Osteocyte (in vitro differentiated cells): ENCODE measurements at regions not wholly inside any gene's neighbourhood (a gene's known extent, or its start where the extent isn't known, plus 50 kb on each side); places are given as distances from the start of the nearest gene placed in this dataset.

Source experiments
- DNase-seq: peaks from one replicate; pipeline ENCODE4 v3.0.0; 2021; ENCODE audit warnings: mixed read lengths; ENCODE audit not compliant: unreplicated experiment; ENCODE audit errors: extremely low spot score
- H3K27ac Mint-ChIP-seq: one replicate; pipeline ENCODE4 v1.8.0; 2021; ENCODE audit warnings: mild to moderate bottlenecking, mixed read lengths; ENCODE audit not compliant: unreplicated experiment
- H3K27me3 Mint-ChIP-seq: one replicate; pipeline ENCODE4 v1.8.0; 2021; ENCODE audit warnings: mixed read lengths; ENCODE audit not compliant: unreplicated experiment
- H3K36me3 Mint-ChIP-seq: one replicate; pipeline ENCODE4 v1.8.0; 2021; ENCODE audit warnings: mixed read lengths; ENCODE audit not compliant: unreplicated experiment
- H3K4me1 Mint-ChIP-seq: one replicate; pipeline ENCODE4 v1.8.0; 2021; ENCODE audit warnings: mixed read lengths; ENCODE audit not compliant: unreplicated experiment
- H3K4me3 Mint-ChIP-seq: one replicate; pipeline ENCODE4 v1.8.0; 2021; ENCODE audit warnings: mild to moderate bottlenecking, moderate library complexity, mixed read lengths; ENCODE audit not compliant: unreplicated experiment
- H3K9me3 Mint-ChIP-seq: one replicate; pipeline ENCODE4 v1.8.0; 2021; ENCODE audit warnings: mixed read lengths; ENCODE audit not compliant: unreplicated experiment
- CTCF ChIP-seq: fragments of 200-600 bp; sonication (generic); IDR thresholded peaks from 2 replicates; pipeline ENCODE4 v1.5.0; 2021; ENCODE audit warnings: antibody characterized with exemption, mild to moderate bottlenecking, moderate library complexity

GRCh38 chr2:183495589-183496267, 371.5 kb downstream of the NUP35 start:
- DNase-seq: no peak
- no peak for TF ChIP-seq CTCF
- Mint-ChIP-seq H3K4me3 (no peak overlapping the region), H3K27me3 (no peaks in the 10 kb centered on the region), H3K9me3 (peaks cover 6% of the 10 kb centered on the region), H3K4me1 (no peaks in the 10 kb centered on the region), H3K27ac (no peak overlapping the region), H3K36me3 (no peaks in the 10 kb centered on the region)

GRCh38 chr2:183497861-183498260, 373.6 kb downstream of the NUP35 start:
- no peak overlapping the region for H3K27ac Mint-ChIP-seq

GRCh38 chr2:183505911-183506310, 381.7 kb downstream of the NUP35 start:
- Mint-ChIP-seq H3K9me3 (peaks cover 18% of the 10 kb centered on the region), H3K4me3 (no peak overlapping the region), H3K36me3 (no peaks in the 10 kb centered on the region), H3K27ac (no peak overlapping the region), H3K27me3 (no peaks in the 10 kb centered on the region), H3K4me1 (no peaks in the 10 kb centered on the region)
- no peak for DNase-seq
- no peak for TF ChIP-seq CTCF

More at GRCh38 chr2:183497861-183498260, 373.6 kb downstream of the NUP35 start:
- H3K27me3 Mint-ChIP-seq: no peaks in the 10 kb centered on the region
- TF ChIP-seq CTCF: no peak
- H3K4me3 Mint-ChIP-seq: no peak overlapping the region
- H3K4me1 Mint-ChIP-seq: no peaks in the 10 kb centered on the region
- peaks cover 12% of the 10 kb centered on the region for H3K9me3 Mint-ChIP-seq
- H3K36me3 Mint-ChIP-seq: no peaks in the 10 kb centered on the region
- DNase-seq: no peak

GRCh38 chr2:183511154-183511553, 386.9 kb downstream of the NUP35 start:
- DNase-seq: no peak
- Mint-ChIP-seq H3K4me3 (no peak overlapping the region), H3K27ac (no peak overlapping the region), H3K36me3 (no peaks in the 10 kb centered on the region), H3K27me3 (no peaks in the 10 kb centered on the region), H3K9me3 (peaks cover 13% of the 10 kb centered on the region), H3K4me1 (no peaks in the 10 kb centered on the region)
- no peak for TF ChIP-seq CTCF

GRCh38 chr2:183519371-183520056, 395.3 kb downstream of the NUP35 start:
- no peaks in the 10 kb centered on the region for H3K27me3 Mint-ChIP-seq
- no peaks in the 10 kb centered on the region for H3K4me1 Mint-ChIP-seq
- no peak overlapping the region for H3K27ac Mint-ChIP-seq
- no peak for TF ChIP-seq CTCF
- no peaks in the 10 kb centered on the region for H3K9me3 Mint-ChIP-seq
- H3K4me3 Mint-ChIP-seq: no peak overlapping the region
- no peak for DNase-seq
- H3K36me3 Mint-ChIP-seq: no peaks in the 10 kb centered on the region
